ENCODE measurements at regions not wholly inside any gene's neighbourhood (a gene's known extent, or its start where the extent isn't known, plus 50 kb on each side); places are given as distances from the start of the nearest gene placed in this dataset.
"Not testable (repeated sequence)": the region's sequence is repeated elsewhere in the genome, so short reads cannot be mapped to it uniquely, and the experiment has no call there.

DNA sequence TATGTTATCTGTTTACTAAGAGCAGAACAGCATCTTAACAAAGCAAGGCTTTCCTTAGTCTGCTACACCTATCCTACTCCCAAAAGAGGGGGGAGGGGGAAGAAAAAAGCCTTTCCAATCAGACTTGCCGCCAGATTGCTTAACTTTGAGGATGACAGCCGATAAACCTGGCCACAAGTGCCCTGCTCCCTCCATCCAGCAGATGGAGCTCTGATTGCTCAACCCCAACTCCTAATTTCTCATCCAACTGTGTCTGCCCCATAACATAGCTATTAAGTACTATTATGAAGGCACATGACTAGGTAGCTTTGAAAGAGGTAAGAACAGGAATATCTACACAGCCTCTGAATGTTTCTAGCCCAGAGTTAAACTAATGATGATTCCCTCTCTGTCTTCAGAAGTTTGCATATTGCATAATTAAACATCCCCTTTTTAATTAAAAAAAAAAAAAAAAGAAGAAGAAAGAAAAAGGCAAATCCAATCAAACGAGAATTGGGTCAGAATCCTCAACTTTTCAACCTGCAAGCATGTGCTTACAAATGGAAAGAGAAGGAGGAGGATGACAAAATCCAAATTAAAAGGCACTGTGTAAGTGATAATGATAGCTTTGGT is 247.4 kb downstream of the GALC start:
- Histone ChIP-seq H4K20me1 (ENCODE audit: insufficient read depth) (no peaks in the 10 kb centered on the region), H3K9me3 (ENCODE audit: low read length) (no peaks in the 10 kb centered on the region), H3K79me2 (replicated peaks; ENCODE audit: insufficient read depth, low read length) (no peaks in the 10 kb centered on the region), H3F3A (ENCODE audit: insufficient read depth, low read length, poor library complexity, severe bottlenecking) (no peaks in the 10 kb centered on the region), H3K27ac (ENCODE audit: low read length) (no peak overlapping the region), H3K9ac (ENCODE audit: low read length) (no peak overlapping the region), H3K4me3 (ENCODE audit: low read length) (no peak overlapping the region), H3K27me3 (ENCODE audit: insufficient read depth, low read depth, low read length) (no peaks in the 10 kb centered on the region), H2AFZ (ENCODE audit: low read depth, low read length) (no peak overlapping the region), H3K36me3 (ENCODE audit: insufficient read depth, low read length) (no peaks in the 10 kb centered on the region), H3K9me2 (ENCODE audit: insufficient read depth, low read length) (no peaks in the 10 kb centered on the region), H3K4me2 (ENCODE audit: low read length) (no peak overlapping the region)
- TF ChIP-seq, protein P1, sequence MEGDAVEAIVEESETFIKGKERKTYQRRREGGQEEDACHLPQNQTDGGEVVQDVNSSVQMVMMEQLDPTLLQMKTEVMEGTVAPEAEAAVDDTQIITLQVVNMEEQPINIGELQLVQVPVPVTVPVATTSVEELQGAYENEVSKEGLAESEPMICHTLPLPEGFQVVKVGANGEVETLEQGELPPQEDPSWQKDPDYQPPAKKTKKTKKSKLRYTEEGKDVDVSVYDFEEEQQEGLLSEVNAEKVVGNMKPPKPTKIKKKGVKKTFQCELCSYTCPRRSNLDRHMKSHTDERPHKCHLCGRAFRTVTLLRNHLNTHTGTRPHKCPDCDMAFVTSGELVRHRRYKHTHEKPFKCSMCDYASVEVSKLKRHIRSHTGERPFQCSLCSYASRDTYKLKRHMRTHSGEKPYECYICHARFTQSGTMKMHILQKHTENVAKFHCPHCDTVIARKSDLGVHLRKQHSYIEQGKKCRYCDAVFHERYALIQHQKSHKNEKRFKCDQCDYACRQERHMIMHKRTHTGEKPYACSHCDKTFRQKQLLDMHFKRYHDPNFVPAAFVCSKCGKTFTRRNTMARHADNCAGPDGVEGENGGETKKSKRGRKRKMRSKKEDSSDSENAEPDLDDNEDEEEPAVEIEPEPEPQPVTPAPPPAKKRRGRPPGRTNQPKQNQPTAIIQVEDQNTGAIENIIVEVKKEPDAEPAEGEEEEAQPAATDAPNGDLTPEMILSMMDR (IDR thresholded peaks at IDR 0.05; ENCODE audit: poor library complexity, severe bottlenecking), result peak; percentile 26
- TF ChIP-seq REST (IDR thresholded peaks at IDR 0.05; ENCODE audit: borderline replicate concordance) (no peak), SMC3 (conservative IDR thresholded peaks at IDR 0.05; ENCODE audit: poor library complexity) (no peak), RAD21 (conservative IDR thresholded peaks at IDR 0.05) (no peak)

GRCh38 chr14:87734577-87735360 is 258.2 kb downstream of the GALC start:
- not testable (repeated sequence) for H3K27me3 ChIP-seq (ENCODE audit: insufficient read depth, low read depth, low read length); H3K36me3 ChIP-seq (ENCODE audit: insufficient read depth, low read length); H3F3A ChIP-seq (ENCODE audit: insufficient read depth, low read length, poor library complexity, severe bottlenecking)

DNA sequence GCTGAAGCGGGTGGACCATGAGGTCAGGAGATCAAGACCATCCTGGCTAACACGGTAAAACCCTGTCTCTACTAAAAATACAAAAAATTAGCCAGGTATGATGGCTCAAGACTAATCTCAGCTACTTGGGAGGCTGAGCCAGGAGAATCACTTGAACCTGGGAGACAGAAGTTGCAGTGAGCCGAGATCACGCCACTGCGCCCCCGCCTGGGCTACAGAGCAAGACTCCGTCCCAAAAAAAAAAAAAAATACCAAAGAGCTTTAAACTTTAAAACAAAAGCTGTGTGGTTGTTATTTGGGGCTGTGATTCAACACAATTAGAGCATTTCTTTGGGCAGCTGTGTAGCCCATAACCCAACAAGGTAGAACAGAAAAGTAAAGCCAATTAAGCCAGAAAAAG is 259.9 kb downstream of the GALC start:
- H3K4me3 ChIP-seq (ENCODE audit: low read length); H3K4me2 ChIP-seq (ENCODE audit: low read length); H3K9me2 ChIP-seq (ENCODE audit: insufficient read depth, low read length); H3K27me3 ChIP-seq (ENCODE audit: insufficient read depth, low read depth, low read length); H3K9me3 ChIP-seq (ENCODE audit: low read length); H3K79me2 ChIP-seq (replicated peaks; ENCODE audit: insufficient read depth, low read length); H3K9ac ChIP-seq (ENCODE audit: low read length); H3K36me3 ChIP-seq (ENCODE audit: insufficient read depth, low read length); H4K20me1 ChIP-seq (ENCODE audit: insufficient read depth); H3K27ac ChIP-seq (ENCODE audit: low read length); H2AFZ ChIP-seq (ENCODE audit: low read depth, low read length); H3F3A ChIP-seq (ENCODE audit: insufficient read depth, low read length, poor library complexity, severe bottlenecking): not testable (repeated sequence)

More at GRCh38 chr14:87734577-87735360, 258.2 kb downstream of the GALC start:
- not testable (repeated sequence) for H3K4me3 ChIP-seq (ENCODE audit: low read length); H3K9ac ChIP-seq (ENCODE audit: low read length); H3K9me2 ChIP-seq (ENCODE audit: insufficient read depth, low read length); H3K27ac ChIP-seq (ENCODE audit: low read length); H2AFZ ChIP-seq (ENCODE audit: low read depth, low read length); H3K79me2 ChIP-seq (replicated peaks; ENCODE audit: insufficient read depth, low read length); H3K9me3 ChIP-seq (ENCODE audit: low read length); H3K4me2 ChIP-seq (ENCODE audit: low read length); H4K20me1 ChIP-seq (ENCODE audit: insufficient read depth)
